ENCODE measurements at regions not wholly inside any gene's neighbourhood (a gene's known extent, or its start where the extent isn't known, plus 50 kb on each side); places are given as distances from the start of the nearest gene placed in this dataset.

DNA sequence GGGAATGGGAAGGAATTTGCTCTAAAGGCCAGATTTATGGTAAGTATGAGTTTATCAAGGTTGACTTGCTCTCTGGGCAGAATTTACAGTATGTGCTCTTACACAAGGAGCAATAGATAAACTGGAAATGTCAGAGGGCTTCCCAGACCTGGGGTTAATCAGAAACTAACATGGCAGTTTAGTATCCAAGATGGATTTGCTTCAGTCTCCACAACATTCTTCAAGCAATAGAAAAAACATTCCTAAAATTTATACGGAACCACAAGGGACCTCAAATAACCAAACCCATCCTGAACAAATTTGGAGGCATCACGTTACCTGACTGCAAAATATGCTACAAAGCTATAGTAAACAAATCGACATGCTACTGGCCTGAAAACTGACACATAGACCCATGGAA lies 606.7 kb upstream of the CHRM3 start:
- TF ChIP-seq, protein P1, sequence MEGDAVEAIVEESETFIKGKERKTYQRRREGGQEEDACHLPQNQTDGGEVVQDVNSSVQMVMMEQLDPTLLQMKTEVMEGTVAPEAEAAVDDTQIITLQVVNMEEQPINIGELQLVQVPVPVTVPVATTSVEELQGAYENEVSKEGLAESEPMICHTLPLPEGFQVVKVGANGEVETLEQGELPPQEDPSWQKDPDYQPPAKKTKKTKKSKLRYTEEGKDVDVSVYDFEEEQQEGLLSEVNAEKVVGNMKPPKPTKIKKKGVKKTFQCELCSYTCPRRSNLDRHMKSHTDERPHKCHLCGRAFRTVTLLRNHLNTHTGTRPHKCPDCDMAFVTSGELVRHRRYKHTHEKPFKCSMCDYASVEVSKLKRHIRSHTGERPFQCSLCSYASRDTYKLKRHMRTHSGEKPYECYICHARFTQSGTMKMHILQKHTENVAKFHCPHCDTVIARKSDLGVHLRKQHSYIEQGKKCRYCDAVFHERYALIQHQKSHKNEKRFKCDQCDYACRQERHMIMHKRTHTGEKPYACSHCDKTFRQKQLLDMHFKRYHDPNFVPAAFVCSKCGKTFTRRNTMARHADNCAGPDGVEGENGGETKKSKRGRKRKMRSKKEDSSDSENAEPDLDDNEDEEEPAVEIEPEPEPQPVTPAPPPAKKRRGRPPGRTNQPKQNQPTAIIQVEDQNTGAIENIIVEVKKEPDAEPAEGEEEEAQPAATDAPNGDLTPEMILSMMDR (tag by site-specific recombination; IDR thresholded peaks at IDR 0.05), result no peak
- TF ChIP-seq ZNF366 (tag by site-specific recombination; conservative IDR thresholded peaks at IDR 0.05) (no peak), ZSCAN30 (tag by site-specific recombination; IDR thresholded peaks at IDR 0.05) (no peak), ZNF140 (tag by site-specific recombination; IDR thresholded peaks at IDR 0.05) (no peak), ZNF548 (tag by site-specific recombination; IDR thresholded peaks at IDR 0.05) (no peak), ZNF510 (tag by site-specific recombination; IDR thresholded peaks at IDR 0.05; ENCODE audit: insufficient replicate concordance) (no peak), ZNF549 (tag by site-specific recombination; IDR thresholded peaks at IDR 0.05) (no peak), ZNF175 (tag by site-specific recombination; IDR thresholded peaks at IDR 0.05) (no peak), ZNF121 (tag by site-specific recombination; IDR thresholded peaks at IDR 0.05) (no peak), ZBTB17 (tag by site-specific recombination; IDR thresholded peaks at IDR 0.05) (no peak), KLF16 (tag by site-specific recombination; IDR thresholded peaks at IDR 0.05) (no peak)
- TF ChIP-seq, protein P2, sequence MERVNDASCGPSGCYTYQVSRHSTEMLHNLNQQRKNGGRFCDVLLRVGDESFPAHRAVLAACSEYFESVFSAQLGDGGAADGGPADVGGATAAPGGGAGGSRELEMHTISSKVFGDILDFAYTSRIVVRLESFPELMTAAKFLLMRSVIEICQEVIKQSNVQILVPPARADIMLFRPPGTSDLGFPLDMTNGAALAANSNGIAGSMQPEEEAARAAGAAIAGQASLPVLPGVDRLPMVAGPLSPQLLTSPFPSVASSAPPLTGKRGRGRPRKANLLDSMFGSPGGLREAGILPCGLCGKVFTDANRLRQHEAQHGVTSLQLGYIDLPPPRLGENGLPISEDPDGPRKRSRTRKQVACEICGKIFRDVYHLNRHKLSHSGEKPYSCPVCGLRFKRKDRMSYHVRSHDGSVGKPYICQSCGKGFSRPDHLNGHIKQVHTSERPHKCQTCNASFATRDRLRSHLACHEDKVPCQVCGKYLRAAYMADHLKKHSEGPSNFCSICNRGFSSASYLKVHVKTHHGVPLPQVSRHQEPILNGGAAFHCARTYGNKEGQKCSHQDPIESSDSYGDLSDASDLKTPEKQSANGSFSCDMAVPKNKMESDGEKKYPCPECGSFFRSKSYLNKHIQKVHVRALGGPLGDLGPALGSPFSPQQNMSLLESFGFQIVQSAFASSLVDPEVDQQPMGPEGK (tag by site-specific recombination; IDR thresholded peaks at IDR 0.05), result no peak
- TF ChIP-seq, protein P3, sequence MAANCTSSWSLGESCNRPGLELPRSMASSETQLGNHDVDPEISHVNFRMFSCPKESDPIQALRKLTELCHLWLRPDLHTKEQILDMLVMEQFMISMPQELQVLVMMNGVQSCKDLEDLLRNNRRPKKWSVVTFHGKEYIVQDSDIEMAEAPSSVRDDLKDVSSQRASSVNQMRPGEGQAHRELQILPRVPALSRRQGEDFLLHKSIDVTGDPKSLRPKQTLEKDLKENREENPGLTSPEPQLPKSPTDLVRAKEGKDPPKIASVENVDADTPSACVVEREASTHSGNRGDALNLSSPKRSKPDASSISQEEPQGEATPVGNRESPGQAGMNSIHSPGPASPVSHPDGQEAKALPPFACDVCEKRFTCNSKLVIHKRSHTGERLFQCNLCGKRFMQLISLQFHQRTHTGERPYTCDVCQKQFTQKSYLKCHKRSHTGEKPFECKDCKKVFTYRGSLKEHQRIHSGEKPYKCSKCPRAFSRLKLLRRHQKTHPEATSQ (tag by site-specific recombination; IDR thresholded peaks at IDR 0.05), result no peak
- TF ChIP-seq, protein P4, sequence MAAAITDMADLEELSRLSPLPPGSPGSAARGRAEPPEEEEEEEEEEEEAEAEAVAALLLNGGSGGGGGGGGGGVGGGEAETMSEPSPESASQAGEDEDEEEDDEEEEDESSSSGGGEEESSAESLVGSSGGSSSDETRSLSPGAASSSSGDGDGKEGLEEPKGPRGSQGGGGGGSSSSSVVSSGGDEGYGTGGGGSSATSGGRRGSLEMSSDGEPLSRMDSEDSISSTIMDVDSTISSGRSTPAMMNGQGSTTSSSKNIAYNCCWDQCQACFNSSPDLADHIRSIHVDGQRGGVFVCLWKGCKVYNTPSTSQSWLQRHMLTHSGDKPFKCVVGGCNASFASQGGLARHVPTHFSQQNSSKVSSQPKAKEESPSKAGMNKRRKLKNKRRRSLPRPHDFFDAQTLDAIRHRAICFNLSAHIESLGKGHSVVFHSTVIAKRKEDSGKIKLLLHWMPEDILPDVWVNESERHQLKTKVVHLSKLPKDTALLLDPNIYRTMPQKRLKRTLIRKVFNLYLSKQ (tag by site-specific recombination; IDR thresholded peaks at IDR 0.05; ENCODE audit: borderline replicate concordance), result no peak
